Mammary epithelial cell (primary cell): ENCODE measurements at regions not wholly inside any gene's neighbourhood (a gene's known extent, or its start where the extent isn't known, plus 50 kb on each side); places are given as distances from the start of the nearest gene placed in this dataset.

ENCODE experiments used
- CTCF ChIP-seq, 2 donors: IDR thresholded peaks in 1 of 2; conservative IDR thresholded peaks in 1 of 2; 2 replicates each; pipeline ENCODE4 v1.5.1; 2011 to 2012; ENCODE audit warnings: inconsistent platforms in 2 of 2, low read length in 2 of 2, mild to moderate bottlenecking in 2 of 2, control low read depth in 1 of 2, low read depth in 1 of 2; ENCODE audit not compliant: insufficient read depth in 1 of 2; ENCODE audit errors: extremely low read depth in 1 of 2
- EZH2 ChIP-seq: IDR thresholded peaks from 2 replicates; pipeline ENCODE4 v1.6.1; 2012; ENCODE audit warnings: low read length, inconsistent platforms, borderline replicate concordance

GRCh38 chr17:33874617-33875060 lies 380.4 kb upstream of the CCL2 start:
- TF ChIP-seq CTCF (conservative IDR thresholded peaks at IDR 0.05 in 1 of 2, IDR thresholded peaks at IDR 0.05 in 1 of 2; ENCODE audit: extremely low read depth in 1 of 2, insufficient read depth in 1 of 2, low read depth in 1 of 2, low read length in 2 of 2) = no peak
- TF ChIP-seq EZH2 = no peak
